ENCODE measurements at regions not wholly inside any gene's neighbourhood (a gene's known extent, or its start where the extent isn't known, plus 50 kb on each side); places are given as distances from the start of the nearest gene placed in this dataset.

GRCh38 chr6:167720456-167721285 lies 106.0 kb upstream of the AFDN start:
- no peak for DNase-seq (ENCODE audit: low read depth)
- no peak overlapping the region for H3K4me3 ChIP-seq (ENCODE audit: control insufficient read depth, low read depth, low read length)
- TF ChIP-seq CTCF (conservative IDR thresholded peaks at IDR 0.05; ENCODE audit: control insufficient read depth, insufficient read depth, low read depth, low read length): no peak

- DNase-seq (ENCODE audit: low read depth): no peak
- TF ChIP-seq CTCF (conservative IDR thresholded peaks at IDR 0.05; ENCODE audit: control insufficient read depth, insufficient read depth, low read depth, low read length): no peak
Observed at GRCh38 chr6:167721291-167721690, 105.4 kb upstream of the AFDN start.

GRCh38 chr6:167722634-167723309 lies 103.9 kb upstream of the AFDN start:
- DNase-seq (ENCODE audit: low read depth): no peak
- H3K4me3 ChIP-seq (ENCODE audit: control insufficient read depth, low read depth, low read length): no peak overlapping the region
- no peak for TF ChIP-seq CTCF (conservative IDR thresholded peaks at IDR 0.05; ENCODE audit: control insufficient read depth, insufficient read depth, low read depth, low read length)

More at GRCh38 chr6:167721291-167721690, 105.4 kb upstream of the AFDN start:
- no peak overlapping the region for H3K4me3 ChIP-seq (ENCODE audit: control insufficient read depth, low read depth, low read length)

- H3K4me3 ChIP-seq (ENCODE audit: control insufficient read depth, low read depth, low read length): no peak overlapping the region
- TF ChIP-seq CTCF (conservative IDR thresholded peaks at IDR 0.05; ENCODE audit: control insufficient read depth, insufficient read depth, low read depth, low read length): no peak
- DNase-seq (ENCODE audit: low read depth): no peak
Observed at GRCh38 chr6:167726043-167726621, 100.6 kb upstream of the AFDN start.

GRCh38 chr6:167730441-167730840 lies 96.3 kb upstream of the AFDN start:
- no peak for DNase-seq (ENCODE audit: low read depth)
- no peak overlapping the region for H3K4me3 ChIP-seq (ENCODE audit: control insufficient read depth, low read depth, low read length)
- TF ChIP-seq CTCF (conservative IDR thresholded peaks at IDR 0.05; ENCODE audit: control insufficient read depth, insufficient read depth, low read depth, low read length): no peak

- DNase-seq (ENCODE audit: low read depth): no peak
- TF ChIP-seq CTCF (conservative IDR thresholded peaks at IDR 0.05; ENCODE audit: control insufficient read depth, insufficient read depth, low read depth, low read length): no peak
- no peak overlapping the region for H3K4me3 ChIP-seq (ENCODE audit: control insufficient read depth, low read depth, low read length)
Observed at GRCh38 chr6:167731216-167731615, 95.5 kb upstream of the AFDN start.

Data from fibroblast of mammary gland (primary cell).